AG09319 (cell line): ENCODE measurements at regions not wholly inside any gene's neighbourhood (a gene's known extent, or its start where the extent isn't known, plus 50 kb on each side); places are given as distances from the start of the nearest gene placed in this dataset.
"Not testable (repeated sequence)": the region's sequence is repeated elsewhere in the genome, so short reads cannot be mapped to it uniquely, and the experiment has no call there.

Experiments
- DNase-seq: peaks from one replicate; pipeline ENCODE4 v3.0.0-alpha.2; 2010; ENCODE audit warnings: low read depth; ENCODE audit errors: extremely low read depth
- TF ChIP-seq, protein P1 (sequence below): IDR thresholded peaks from 2 replicates; pipeline ENCODE4 v1.5.1; 2011; ENCODE audit warnings: low read depth, mild to moderate bottlenecking, inconsistent platforms, low read length, moderate library complexity

GRCh38 chr10:29815572-29815971 lies 180.8 kb upstream of the SVIL start:
- TF ChIP-seq, protein P1, sequence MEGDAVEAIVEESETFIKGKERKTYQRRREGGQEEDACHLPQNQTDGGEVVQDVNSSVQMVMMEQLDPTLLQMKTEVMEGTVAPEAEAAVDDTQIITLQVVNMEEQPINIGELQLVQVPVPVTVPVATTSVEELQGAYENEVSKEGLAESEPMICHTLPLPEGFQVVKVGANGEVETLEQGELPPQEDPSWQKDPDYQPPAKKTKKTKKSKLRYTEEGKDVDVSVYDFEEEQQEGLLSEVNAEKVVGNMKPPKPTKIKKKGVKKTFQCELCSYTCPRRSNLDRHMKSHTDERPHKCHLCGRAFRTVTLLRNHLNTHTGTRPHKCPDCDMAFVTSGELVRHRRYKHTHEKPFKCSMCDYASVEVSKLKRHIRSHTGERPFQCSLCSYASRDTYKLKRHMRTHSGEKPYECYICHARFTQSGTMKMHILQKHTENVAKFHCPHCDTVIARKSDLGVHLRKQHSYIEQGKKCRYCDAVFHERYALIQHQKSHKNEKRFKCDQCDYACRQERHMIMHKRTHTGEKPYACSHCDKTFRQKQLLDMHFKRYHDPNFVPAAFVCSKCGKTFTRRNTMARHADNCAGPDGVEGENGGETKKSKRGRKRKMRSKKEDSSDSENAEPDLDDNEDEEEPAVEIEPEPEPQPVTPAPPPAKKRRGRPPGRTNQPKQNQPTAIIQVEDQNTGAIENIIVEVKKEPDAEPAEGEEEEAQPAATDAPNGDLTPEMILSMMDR: no peak
- no peak for DNase-seq

GRCh38 chr10:29811751-29812427 lies 177.1 kb upstream of the SVIL start:
- peak; percentile 94 for DNase-seq
- TF ChIP-seq, protein P1: no peak

DNA sequence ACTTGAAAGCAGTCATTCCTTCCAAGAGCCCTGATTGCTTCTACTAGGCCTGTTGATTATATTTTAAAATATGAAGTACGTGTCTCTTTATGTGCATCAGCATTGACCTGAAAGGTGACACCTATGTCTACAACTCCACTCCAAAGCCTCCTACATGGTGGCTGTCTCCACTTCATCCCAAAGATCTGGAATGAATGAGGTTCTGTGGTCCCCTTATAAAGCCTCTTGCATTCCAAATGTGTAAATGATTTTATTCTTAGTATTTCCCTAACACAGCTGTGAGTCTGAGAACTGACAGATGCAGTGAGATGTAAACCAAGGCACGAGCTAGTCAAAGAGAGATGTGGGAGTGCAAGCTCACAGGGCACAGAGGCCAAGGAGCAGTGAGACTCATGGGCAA lies 176.0 kb upstream of the SVIL start:
- DNase-seq: no peak

GRCh38 chr10:29810231-29810630 lies 175.5 kb upstream of the SVIL start:
- DNase-seq: not testable (repeated sequence)

More for the DNA sequence above, 176.0 kb upstream of the SVIL start:
- TF ChIP-seq, protein P1: no peak

DNA sequence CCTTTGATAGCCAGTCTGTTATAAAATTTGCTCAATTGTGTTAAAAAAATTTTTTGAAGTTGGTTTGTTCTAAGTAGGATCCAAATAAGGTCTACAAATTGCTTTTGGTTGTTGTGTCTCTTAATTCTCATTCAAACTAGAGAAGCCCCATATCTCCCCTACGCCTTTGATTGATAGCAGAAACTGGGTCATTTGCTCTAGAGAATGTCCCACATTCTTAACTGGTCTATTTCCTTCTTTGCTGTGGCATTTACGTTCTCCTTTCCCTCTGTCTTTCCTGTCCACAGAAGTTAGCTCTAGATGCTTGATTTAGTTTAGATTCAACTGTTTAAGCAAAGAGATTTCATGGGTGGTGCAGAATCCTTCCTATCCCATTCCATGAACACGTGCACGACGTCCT lies 174.6 kb upstream of the SVIL start:
- TF ChIP-seq, protein P1: no peak
- no peak for DNase-seq

DNA sequence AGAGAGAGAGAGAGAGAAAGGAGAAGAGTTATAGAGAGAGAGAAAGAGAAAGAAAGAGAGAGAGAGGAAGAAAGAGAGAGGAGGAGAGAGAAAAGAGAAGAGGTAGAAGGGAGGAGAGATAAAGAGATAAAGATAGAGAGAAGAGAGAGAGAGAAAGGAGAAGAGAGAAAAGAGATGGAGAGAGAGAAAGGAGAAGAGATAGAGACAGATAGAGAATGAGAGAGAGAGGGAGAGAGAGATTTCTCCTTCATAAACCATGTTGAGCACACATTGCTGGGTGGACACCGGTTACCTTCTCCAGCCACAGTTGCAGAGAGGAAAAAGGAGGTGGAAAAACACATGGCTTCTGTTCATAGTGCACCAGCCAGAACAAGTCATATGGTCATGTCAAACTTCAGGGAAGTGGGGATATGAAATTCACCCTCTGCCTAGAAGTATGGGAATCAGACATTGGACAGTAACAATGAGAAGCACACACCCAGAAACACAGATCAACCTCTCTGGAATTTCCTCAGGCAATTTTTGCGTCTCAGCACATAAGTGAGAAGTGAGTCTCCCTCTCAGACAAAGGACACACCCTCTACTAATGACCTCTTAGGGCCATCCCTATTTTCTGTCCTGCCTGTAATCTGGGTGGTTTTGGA lies 172.5 kb upstream of the SVIL start:
- TF ChIP-seq, protein P1: no peak
- no peak for DNase-seq

DNA sequence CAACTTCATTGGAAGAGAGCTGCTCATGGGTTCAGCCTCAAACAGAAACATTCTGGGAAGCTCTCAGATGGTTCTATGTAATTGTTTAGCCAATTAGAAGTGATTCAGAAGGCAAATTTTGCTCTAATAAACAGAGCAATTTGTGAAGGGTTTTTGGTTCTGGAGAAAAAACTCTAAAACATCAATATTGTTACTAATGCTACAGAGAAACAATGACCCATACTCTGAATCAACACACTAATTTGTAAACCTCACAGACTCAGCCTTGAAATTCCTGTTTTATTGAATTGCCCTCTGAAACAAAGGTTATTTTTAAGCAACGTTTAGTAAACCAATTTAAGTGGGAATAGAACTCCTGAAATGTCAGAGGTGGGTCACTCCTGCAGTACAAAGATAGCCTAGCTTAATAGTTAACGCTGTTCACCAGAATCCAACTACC lies 171.6 kb upstream of the SVIL start:
- no peak for DNase-seq
- TF ChIP-seq, protein P1: no peak
